ENCODE measurements at regions not wholly inside any gene's neighbourhood (a gene's known extent, or its start where the extent isn't known, plus 50 kb on each side); places are given as distances from the start of the nearest gene placed in this dataset.

DNA sequence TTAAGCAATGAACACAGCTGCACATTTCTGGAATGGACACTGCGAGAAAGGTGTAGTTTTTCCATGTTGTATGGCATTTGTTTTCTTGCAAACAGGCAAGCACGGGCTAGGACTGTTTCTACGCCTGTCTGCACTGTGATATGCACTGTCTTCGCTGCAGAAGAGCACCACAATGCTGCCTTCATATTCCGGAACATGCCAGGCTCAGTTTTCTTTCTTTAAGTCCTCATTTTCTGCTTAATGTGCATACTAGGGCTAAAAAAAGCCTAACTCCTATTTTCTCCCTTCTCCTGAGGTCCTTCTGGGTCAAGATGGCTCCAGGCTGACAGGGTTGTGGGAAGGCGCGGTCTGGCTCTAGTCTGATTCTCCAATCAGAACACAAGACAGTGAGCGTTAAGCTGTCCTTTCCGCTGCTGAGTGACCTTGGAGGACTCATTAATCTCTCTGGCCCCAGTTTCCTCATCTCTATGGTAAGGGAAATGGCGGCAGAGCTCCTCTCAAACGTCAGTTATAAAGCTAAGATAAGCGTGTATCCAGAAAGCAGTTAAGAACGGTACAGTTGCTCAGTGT, 379.9 kb downstream of the C6orf118 start:
- Mint-ChIP-seq H3K4me1 (no peaks in the 10 kb centered on the region), H3K9me3 (no peaks in the 10 kb centered on the region), H3K27ac (no peak overlapping the region), H3K27me3 (no peaks in the 10 kb centered on the region), H3K36me3 (no peaks in the 10 kb centered on the region), H3K4me3 (no peak overlapping the region)

DNA sequence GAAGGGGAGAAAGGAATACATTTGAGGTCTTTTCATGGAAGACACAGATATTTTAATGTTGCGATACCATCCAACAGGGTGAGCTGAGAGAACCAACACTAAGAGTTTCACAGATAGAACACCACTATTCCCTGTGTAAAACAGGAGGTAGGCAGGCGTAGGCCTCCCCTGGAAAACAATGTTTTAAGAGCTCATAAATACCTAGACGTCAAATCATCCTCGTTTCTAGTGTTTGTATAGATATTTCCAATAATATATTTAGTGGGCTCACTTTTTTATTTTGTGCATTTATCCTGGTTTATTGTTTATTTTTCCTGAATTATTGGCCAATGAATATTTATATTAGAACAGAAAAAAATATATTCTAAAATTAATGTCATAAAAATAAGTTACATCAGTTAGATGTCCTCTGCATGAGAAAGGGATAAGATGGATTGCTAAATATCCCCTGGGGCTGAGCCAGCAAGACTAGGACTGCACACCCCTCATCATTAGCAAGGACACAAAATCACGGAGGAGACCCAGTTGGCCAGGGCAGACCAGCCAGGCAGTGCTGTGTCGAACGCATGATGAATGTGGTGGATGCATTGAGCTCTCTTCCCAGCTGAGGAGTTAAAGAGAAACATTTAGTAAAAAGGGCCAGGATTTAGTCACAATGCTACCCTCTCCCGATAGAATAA, 380.5 kb downstream of the C6orf118 start:
- Mint-ChIP-seq H3K27ac (no peak overlapping the region), H3K27me3 (no peaks in the 10 kb centered on the region), H3K4me3 (no peak overlapping the region), H3K36me3 (no peaks in the 10 kb centered on the region), H3K9me3 (no peaks in the 10 kb centered on the region), H3K4me1 (no peaks in the 10 kb centered on the region)

DNA sequence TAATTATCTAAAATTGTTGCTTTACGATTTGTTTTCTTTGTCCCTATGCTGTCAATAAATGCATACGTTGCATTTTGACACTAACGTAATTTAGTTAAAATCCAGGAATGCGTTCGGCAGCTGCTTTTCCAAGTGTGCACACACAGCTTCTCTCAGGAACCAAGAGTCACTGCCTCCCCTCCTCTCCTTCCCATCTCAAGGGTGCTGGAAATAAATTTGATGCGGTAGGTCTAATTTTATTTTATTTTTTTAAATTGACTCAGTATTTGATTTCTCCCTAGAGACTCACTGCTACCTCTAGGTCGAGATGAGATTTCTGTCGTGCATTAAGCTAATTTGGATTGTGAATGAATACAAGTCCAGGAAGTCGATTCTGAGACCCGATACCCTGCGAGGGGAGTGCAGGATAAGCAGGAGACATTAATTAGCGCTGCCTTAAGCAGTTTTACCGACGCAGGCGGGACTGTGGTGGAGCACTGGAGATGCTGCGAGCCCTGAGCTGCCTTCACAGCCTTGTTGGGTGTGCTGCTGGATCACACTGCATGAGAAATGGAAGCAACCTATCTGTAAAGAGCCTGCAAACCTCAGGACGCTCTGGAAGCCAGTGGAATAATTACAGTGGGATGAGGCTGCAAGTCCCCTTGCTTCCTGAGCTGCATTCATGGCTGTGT, 381.2 kb downstream of the C6orf118 start:
- H3K27me3 Mint-ChIP-seq: no peaks in the 10 kb centered on the region
- no peaks in the 10 kb centered on the region for H3K4me1 Mint-ChIP-seq
- no peak overlapping the region for H3K4me3 Mint-ChIP-seq
- H3K9me3 Mint-ChIP-seq: no peaks in the 10 kb centered on the region
- no peaks in the 10 kb centered on the region for H3K36me3 Mint-ChIP-seq
- H3K27ac Mint-ChIP-seq: no peak overlapping the region

DNA sequence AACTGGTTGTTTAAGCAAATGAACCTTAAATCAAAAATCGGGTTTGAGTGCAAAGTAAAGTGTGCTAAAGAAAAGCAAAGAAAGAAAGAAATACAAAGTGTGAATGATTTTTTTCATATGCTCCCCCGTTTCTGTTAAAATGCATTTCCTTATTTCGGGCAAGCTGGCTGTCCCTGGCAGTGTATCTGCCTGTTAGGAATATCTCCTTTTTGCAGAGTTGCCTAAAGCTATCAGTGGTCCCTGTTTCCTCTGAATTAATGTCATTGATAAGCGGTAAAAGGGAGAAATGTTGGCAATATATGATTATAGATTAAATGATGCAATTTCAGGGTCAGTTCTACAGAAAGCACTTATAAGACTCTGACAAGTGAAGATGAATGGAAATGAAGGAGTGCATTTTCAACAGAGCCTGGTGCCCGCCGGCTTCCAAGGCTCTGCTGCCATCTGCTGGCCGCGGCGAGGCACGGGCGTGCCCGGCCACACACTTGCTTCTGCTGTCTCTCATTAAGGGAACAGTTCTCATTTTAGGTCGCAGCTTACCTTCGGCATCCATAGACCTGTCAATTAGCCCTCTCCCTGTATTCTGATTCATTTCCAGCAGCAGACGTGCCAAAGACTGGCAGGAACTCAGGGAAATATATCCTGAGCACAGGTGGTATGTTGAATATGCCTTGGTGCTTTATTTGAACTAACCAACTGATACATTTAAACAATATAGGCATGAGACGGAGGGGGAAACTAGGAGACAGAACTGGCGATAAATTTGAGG, 381.9 kb downstream of the C6orf118 start:
- Mint-ChIP-seq H3K9me3 (no peaks in the 10 kb centered on the region), H3K27me3 (no peaks in the 10 kb centered on the region), H3K36me3 (no peaks in the 10 kb centered on the region), H3K27ac (no peak overlapping the region), H3K4me3 (no peak overlapping the region), H3K4me1 (no peaks in the 10 kb centered on the region)

DNA sequence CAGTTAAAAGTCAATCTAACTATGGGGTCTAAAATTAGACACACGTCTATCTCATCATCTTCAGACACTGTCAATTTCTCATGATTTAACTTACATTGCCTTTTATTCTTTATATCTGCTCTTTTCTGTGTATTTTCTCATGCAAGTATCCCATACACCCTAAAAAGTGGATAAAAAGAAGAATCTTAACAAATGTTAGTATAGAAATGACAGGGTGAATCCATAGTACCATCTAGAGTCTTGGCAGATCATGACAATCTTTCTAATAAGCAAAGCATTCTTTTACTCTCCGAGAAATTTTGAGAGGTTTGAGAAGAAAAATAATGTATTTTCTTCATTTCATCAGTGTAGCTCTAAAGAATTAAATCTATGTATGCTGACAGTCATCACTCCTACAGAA, 382.7 kb downstream of the C6orf118 start:
- H3K27ac Mint-ChIP-seq: no peak overlapping the region
- H3K9me3 Mint-ChIP-seq: no peaks in the 10 kb centered on the region
- H3K4me3 Mint-ChIP-seq: no peak overlapping the region
- no peaks in the 10 kb centered on the region for H3K4me1 Mint-ChIP-seq
- no peaks in the 10 kb centered on the region for H3K27me3 Mint-ChIP-seq
- no peaks in the 10 kb centered on the region for H3K36me3 Mint-ChIP-seq

DNA sequence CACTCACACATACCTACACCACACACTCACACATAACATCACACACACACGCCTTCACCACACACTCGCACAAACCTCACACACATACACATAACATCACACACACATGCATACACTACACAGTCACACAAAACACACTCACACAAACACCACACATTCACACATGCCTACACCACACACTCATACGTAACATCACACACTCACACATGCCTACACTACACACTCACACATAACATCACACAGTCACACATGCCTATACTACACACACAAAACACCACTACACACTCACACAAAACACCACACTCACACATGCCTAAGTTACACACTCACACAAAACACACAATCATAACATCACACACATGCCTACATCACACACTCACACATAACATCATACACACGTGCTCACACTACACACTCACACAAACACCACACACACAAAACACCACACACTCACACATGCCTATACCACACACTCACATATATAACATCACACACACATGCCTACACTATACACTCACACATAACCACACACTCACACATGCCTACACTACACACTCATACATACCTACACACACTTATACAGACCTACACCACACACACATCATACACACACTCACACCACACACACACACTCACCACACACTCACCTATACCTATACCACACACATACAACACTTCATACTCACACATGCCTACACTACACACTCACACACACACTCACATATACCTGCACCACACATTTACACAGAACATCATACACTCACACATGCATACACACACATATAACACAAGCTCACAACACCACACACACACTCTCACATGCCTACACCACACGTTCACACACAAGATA, 383.5 kb downstream of the C6orf118 start:
- no peaks in the 10 kb centered on the region for H3K27me3 Mint-ChIP-seq
- no peak overlapping the region for H3K4me3 Mint-ChIP-seq
- no peaks in the 10 kb centered on the region for H3K4me1 Mint-ChIP-seq
- no peaks in the 10 kb centered on the region for H3K9me3 Mint-ChIP-seq
- H3K27ac Mint-ChIP-seq: no peak overlapping the region
- no peaks in the 10 kb centered on the region for H3K36me3 Mint-ChIP-seq

DNA sequence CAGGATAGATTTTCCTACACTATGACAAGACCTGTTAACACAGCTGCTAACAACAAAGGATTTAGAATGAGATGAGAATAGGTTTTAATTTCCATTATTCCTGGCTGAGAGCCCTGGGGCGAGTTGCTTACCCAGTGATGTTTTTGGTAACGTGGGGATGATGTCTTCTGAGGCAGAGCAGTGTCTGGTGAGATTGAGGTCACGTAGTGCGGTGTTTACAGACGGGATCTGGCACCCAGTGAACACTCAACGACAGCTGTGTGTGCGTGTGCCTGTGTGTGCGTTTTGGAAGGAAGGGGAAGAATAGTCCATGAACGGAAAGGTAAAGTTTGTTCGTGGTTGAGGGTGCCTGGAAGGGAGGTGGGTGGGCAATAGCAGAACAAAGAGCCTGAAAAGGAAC, 384.7 kb downstream of the C6orf118 start:
- H3K36me3 Mint-ChIP-seq: no peaks in the 10 kb centered on the region
- no peaks in the 10 kb centered on the region for H3K27me3 Mint-ChIP-seq
- H3K4me1 Mint-ChIP-seq: no peaks in the 10 kb centered on the region
- no peaks in the 10 kb centered on the region for H3K9me3 Mint-ChIP-seq
- no peak overlapping the region for H3K27ac Mint-ChIP-seq
- H3K4me3 Mint-ChIP-seq: no peak overlapping the region

DNA sequence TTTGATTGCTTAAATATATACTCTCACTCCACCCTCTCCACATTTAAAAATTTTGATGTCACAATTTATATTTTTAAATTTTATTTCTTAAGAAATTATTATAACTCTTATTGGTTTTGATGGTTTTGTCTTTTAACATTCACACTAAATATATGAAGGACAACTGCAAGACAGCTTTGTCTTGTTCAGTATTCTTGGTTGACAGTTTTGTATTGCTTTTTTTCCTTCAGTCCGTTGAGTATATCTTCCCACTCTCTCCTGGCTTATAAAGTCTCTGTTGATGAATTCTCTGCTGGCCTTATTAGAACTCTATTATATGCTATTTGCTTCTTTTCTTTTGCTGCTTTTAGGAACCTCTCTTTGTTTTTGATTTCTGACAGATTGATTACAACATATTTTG, 392.2 kb downstream of the C6orf118 start:
- Mint-ChIP-seq H3K9me3 (peaks cover 9% of the 10 kb centered on the region), H3K4me3 (no peak overlapping the region), H3K36me3 (no peaks in the 10 kb centered on the region), H3K27ac (no peak overlapping the region), H3K4me1 (no peaks in the 10 kb centered on the region), H3K27me3 (no peaks in the 10 kb centered on the region)

DNA sequence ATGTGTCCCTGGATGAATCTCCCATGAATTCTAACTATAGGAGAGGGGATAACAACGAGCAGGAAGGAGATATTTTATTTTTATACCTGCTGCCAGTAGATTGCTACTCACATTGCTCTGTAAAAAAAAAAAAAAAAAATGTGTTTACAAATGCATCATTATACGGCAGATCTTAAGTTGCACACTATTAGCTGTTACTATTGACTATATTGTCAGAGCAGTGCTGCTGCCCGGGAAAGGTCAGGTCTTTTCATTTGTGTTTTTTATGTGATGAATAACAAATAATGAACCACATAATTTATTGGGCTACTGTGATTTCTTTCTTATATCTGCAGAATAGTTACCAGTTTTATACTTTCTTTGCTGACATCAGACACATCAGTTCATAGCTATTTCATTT, 393.3 kb downstream of the C6orf118 start:
- no peak overlapping the region for H3K27ac Mint-ChIP-seq
- no peaks in the 10 kb centered on the region for H3K4me1 Mint-ChIP-seq
- peaks cover 9% of the 10 kb centered on the region for H3K9me3 Mint-ChIP-seq
- H3K27me3 Mint-ChIP-seq: no peaks in the 10 kb centered on the region
- no peaks in the 10 kb centered on the region for H3K36me3 Mint-ChIP-seq
- H3K4me3 Mint-ChIP-seq: no peak overlapping the region

DNA sequence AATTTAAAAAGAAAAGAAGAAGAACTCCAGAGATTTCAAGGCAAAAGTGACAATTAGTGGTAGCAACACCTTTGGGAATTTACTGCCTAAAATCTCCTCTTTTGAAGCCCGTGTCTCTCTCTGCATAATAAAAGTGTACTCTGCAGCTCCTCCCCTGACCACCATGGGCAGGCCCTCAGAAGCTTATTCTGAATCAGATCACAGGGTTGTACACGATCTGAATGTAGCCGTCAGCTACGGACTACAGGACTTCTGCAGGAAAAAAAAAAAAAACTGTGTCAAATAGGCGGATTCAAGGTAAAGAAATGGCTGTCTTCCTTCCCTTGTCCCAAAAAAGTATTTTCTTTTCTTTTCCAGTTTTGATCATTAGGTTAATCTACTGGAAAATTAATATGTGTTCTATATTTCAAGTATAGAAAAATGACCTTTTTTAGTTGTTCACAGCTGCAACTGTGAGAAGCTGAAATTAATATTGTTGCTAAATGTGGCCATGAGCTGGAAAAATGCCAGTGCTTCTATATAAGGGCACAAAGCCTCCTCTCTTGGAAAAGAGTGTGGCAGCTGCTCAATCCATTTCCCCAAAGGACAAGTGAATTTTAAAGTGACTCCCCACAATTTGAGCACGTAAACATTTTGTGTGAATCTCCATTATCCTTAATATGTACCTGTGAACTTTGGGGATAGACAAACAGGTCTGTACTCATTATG, 397.4 kb downstream of the C6orf118 start:
- H3K36me3 Mint-ChIP-seq: no peaks in the 10 kb centered on the region
- no peaks in the 10 kb centered on the region for H3K4me1 Mint-ChIP-seq
- H3K9me3 Mint-ChIP-seq: no peaks in the 10 kb centered on the region
- H3K4me3 Mint-ChIP-seq: no peak overlapping the region
- no peaks in the 10 kb centered on the region for H3K27me3 Mint-ChIP-seq
- no peak overlapping the region for H3K27ac Mint-ChIP-seq

DNA sequence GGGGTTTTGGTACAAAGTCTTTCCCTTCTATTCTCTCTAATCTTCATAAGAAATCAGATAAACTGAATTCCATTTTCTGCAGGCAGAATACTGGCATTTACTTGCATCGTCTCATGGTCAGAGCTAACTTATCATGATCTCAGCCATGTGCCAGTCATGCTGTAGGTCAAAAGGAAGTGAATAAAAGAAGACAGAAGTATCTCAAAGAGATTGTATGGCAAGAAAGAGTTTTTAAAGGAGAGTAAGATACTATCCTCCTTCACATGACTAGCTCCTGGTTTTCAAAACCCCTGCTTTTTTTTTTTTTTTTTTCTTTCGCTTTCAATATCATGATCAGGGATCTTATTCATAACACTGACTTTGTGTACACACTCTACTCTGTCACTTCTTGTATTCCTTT, 398.3 kb downstream of the C6orf118 start:
- no peaks in the 10 kb centered on the region for H3K9me3 Mint-ChIP-seq
- no peaks in the 10 kb centered on the region for H3K27me3 Mint-ChIP-seq
- H3K4me1 Mint-ChIP-seq: no peaks in the 10 kb centered on the region
- H3K36me3 Mint-ChIP-seq: no peaks in the 10 kb centered on the region
- no peak overlapping the region for H3K27ac Mint-ChIP-seq
- H3K4me3 Mint-ChIP-seq: no peak overlapping the region

DNA sequence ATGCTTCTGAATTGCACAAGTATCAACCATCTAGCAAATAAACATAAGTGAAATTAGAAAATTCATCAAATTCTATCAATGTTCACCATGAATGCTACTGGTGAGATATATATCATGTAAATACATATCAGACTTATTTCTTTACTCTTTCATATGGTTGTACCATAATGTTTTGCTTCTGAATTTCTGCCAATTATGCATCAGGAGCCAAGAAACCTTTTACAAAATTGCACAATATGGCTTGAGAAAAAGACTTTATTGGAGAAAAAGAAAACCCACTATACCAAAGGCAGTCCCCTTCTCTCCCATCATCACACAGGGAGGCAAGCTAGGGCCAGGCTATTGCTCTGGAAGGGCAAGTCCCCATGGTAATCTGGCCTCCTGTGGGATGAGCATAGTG, 402.6 kb downstream of the C6orf118 start:
- no peaks in the 10 kb centered on the region for H3K36me3 Mint-ChIP-seq
- no peaks in the 10 kb centered on the region for H3K9me3 Mint-ChIP-seq
- H3K4me1 Mint-ChIP-seq: no peaks in the 10 kb centered on the region
- no peaks in the 10 kb centered on the region for H3K27me3 Mint-ChIP-seq
- H3K27ac Mint-ChIP-seq: no peak overlapping the region
- no peak overlapping the region for H3K4me3 Mint-ChIP-seq

DNA sequence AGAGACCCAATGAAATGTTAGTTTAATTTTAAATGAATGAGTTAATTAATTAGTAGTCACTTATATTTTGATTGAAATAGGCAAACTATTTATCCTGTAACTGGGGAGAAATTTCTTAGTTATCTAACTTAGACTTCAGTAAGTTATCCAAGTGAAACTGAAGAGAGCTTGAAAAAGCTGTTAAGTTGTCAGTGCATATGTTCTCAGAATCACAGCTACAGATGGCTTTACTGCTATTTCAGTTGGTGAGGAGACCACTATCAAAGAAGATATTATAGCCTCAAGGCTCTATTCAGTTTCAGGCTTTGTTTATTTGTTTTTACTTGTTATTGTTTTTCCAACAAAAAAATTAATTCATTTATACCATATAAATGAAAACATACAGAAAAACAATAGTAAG, 404.1 kb downstream of the C6orf118 start:
- no peaks in the 10 kb centered on the region for H3K4me1 Mint-ChIP-seq
- no peak overlapping the region for H3K27ac Mint-ChIP-seq
- H3K9me3 Mint-ChIP-seq: no peaks in the 10 kb centered on the region
- H3K36me3 Mint-ChIP-seq: no peaks in the 10 kb centered on the region
- no peak overlapping the region for H3K4me3 Mint-ChIP-seq
- H3K27me3 Mint-ChIP-seq: no peaks in the 10 kb centered on the region

DNA sequence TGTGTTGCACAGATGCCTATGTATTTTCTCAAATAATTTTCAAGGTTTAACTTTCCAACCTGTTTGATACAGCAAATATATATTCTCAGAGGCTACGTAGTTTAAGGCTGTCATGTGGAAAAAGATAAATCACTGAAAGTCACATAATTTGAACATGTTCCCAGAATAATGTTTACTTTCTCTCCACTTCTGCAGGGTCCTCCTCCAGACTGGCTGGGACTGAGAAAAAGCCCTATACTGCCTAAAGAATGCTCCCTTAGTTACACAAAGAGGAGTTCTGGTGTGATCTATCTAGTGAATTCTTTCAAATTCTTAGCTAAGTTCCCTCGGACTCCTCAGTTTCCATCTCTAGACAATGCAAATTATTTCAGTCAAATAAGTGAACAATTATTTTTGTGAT, 411.0 kb downstream of the C6orf118 start:
- Mint-ChIP-seq H3K27ac (no peak overlapping the region), H3K27me3 (peaks cover 1% of the 10 kb centered on the region), H3K36me3 (no peaks in the 10 kb centered on the region)

More for the DNA sequence above, 411.0 kb downstream of the C6orf118 start:
- Mint-ChIP-seq H3K4me1 (no peaks in the 10 kb centered on the region), H3K4me3 (no peak overlapping the region), H3K9me3 (peaks cover 6% of the 10 kb centered on the region)
